Left ventricle myocardium inferior (tissue), 1 donor: ENCODE measurements at regions not wholly inside any gene's neighbourhood (a gene's known extent, or its start where the extent isn't known, plus 50 kb on each side); places are given as distances from the start of the nearest gene placed in this dataset.

Source experiments
- DNase-seq: peaks from one replicate; pipeline ENCODE4 v3.0.0-alpha.2; 2020
- H3K27ac ChIP-seq: fragments of 200-600 bp; replicated peaks from 2 replicates; pipeline ENCODE4 v1.8.0; 2021
- H3K27me3 ChIP-seq: fragments of 200-600 bp; 2 replicates; pipeline ENCODE4 v1.8.0; 2021; ENCODE audit warnings: low read depth
- H3K36me3 ChIP-seq: fragments of 200-600 bp; 2 replicates; pipeline ENCODE4 v1.8.0; 2021
- H3K4me1 ChIP-seq: fragments of 200-600 bp; 2 replicates; pipeline ENCODE4 v1.8.0; 2021
- H3K4me3 ChIP-seq: fragments of 200-600 bp; 2 replicates; pipeline ENCODE4 v1.8.0; 2021; ENCODE audit warnings: mild to moderate bottlenecking, moderate library complexity
- H3K9me3 ChIP-seq: fragments of 200-600 bp; replicated peaks from 2 replicates; pipeline ENCODE4 v1.8.0; 2021
- intact Hi-C: fragments of 100-400 bp; cut with micrococcal nuclease; formaldehyde crosslinking; loops from one replicate; pipeline ENCODE4 v1.11.0; 2022
- TF ChIP-seq, protein P1 (sequence below): fragments of 200-600 bp; IDR thresholded peaks from 2 replicates; pipeline ENCODE4 v1.8.0; 2021; ENCODE audit warnings: antibody characterized with exemption, mild to moderate bottlenecking, borderline replicate concordance
- donor health status: DM: no; HTN: yes; CAD: no; lungs with severe emphysema.

DNA sequence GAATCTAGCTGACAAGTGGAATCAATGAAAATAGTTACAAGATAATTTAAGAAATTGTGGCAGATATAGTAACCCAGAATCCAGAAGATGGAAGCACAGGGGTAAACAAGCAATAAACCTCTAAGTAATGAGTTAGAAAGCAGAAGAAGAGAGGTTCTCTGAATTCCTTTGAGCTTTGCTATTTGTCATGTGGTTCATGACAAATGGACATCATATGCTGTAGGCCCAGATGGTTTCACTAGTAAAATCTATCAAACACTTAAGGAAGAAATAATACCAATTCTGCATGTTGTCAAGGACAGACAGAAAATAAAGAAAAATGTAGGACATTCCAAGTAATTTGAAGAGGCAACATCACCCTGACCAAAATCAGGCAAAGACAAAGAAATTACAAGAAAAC, 480.8 kb upstream of the INTU start:
- TF ChIP-seq, protein P1, sequence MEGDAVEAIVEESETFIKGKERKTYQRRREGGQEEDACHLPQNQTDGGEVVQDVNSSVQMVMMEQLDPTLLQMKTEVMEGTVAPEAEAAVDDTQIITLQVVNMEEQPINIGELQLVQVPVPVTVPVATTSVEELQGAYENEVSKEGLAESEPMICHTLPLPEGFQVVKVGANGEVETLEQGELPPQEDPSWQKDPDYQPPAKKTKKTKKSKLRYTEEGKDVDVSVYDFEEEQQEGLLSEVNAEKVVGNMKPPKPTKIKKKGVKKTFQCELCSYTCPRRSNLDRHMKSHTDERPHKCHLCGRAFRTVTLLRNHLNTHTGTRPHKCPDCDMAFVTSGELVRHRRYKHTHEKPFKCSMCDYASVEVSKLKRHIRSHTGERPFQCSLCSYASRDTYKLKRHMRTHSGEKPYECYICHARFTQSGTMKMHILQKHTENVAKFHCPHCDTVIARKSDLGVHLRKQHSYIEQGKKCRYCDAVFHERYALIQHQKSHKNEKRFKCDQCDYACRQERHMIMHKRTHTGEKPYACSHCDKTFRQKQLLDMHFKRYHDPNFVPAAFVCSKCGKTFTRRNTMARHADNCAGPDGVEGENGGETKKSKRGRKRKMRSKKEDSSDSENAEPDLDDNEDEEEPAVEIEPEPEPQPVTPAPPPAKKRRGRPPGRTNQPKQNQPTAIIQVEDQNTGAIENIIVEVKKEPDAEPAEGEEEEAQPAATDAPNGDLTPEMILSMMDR: no peak
- peaks cover 10% of the 10 kb centered on the region for H3K9me3 ChIP-seq
- no peaks in the 10 kb centered on the region for H3K27me3 ChIP-seq

DNA sequence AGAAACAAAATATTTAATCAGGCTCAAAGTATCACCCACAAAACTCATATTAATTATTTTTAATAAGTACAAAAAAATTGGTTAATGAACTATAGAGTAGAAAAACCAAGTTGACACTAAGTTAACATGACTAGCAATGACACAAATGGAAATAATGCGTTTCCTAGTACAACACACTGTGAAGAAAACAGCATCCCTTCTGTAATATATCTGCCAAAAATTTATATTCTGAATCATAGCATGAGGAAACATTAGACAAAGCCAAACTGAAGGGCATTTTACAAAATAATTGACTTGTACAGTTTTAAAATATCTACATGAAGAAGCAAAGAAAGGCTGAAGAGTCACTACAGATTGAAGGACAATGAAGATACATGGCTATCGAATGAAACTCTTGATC, 477.6 kb upstream of the INTU start:
- Histone ChIP-seq H3K9me3 (peaks cover 10% of the 10 kb centered on the region), H3K27ac (no peak overlapping the region), H3K4me1 (no peaks in the 10 kb centered on the region), H3K36me3 (no peaks in the 10 kb centered on the region), H3K27me3 (no peaks in the 10 kb centered on the region), H3K4me3 (no peak overlapping the region)
- intact Hi-C loops: no loop called here
- no peak for DNase-seq
- TF ChIP-seq, protein P1: no peak

More for the DNA sequence above, 480.8 kb upstream of the INTU start:
- Histone ChIP-seq H3K36me3 (no peaks in the 10 kb centered on the region), H3K4me1 (no peaks in the 10 kb centered on the region), H3K27ac (no peak overlapping the region), H3K4me3 (no peak overlapping the region)
- intact Hi-C loops: no loop called here
- no peak for DNase-seq

DNA sequence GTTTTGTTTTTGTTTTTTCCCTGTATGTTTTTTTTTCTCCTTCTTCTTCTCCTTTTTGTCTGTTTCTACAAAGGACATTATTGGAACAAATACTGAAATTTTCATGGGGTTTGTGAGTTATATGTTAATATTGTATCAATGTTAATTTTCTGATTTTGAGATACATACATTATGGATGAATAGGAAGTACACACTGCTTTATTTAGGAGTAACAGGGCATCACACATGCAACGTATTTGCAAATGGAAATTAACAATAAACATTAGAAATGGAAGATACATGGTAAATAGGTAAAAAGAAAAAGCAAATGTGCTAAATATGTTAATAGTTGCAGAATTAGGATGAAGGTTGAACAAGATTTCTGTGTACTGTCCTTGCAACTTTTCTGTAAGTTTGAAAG, 477.2 kb upstream of the INTU start:
- H3K27ac ChIP-seq: no peak overlapping the region
- H3K36me3 ChIP-seq: no peaks in the 10 kb centered on the region
- TF ChIP-seq, protein P1: no peak
- no peak for DNase-seq
- intact Hi-C loops: no loop called here
- H3K4me3 ChIP-seq: no peak overlapping the region
- no peaks in the 10 kb centered on the region for H3K4me1 ChIP-seq
- H3K9me3 ChIP-seq: peaks cover 14% of the 10 kb centered on the region
- no peaks in the 10 kb centered on the region for H3K27me3 ChIP-seq

DNA sequence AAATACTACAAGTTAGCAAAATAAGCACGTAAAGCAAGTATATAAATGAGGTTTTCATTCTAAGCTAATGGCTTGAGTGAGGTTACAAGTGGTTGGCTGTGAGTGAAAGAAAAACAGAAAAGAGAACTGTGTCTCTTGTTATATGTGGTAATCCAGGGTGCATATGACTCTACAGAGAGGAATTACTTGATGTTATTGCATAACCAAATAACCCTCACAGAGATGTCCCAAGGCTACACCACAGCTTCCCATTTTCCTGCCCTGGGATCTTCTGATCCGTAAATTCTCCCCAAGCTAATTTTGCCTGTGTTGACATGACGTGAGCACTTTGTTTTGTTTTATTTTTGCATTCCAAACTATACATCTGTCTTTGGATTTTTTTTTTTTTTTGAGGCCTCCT, 470.0 kb upstream of the INTU start:
- Histone ChIP-seq H3K27me3 (no peaks in the 10 kb centered on the region), H3K4me1 (no peaks in the 10 kb centered on the region), H3K4me3 (no peak overlapping the region), H3K36me3 (no peaks in the 10 kb centered on the region), H3K27ac (no peak overlapping the region), H3K9me3 (peaks cover 8% of the 10 kb centered on the region)
- TF ChIP-seq, protein P1: no peak
- DNase-seq: no peak
- intact Hi-C loops: no loop called here

DNA sequence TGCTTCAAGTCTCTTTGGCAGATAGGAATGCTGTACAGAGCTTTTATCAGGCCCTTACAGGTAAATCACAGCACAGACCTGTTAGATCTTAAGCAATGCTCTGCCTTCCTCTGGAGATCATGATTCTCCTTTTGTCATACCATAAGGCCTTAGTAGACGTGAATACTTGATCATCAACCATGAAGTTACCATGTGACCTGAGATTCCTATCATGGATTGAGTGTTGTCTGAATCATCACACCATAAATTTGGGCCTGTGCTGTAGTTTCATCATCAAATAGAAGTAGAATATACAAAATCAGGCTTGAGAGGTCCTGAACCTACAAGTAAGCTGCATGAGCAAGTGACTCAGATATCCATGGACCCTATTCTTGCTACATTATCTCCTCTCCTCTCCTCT, 466.8 kb upstream of the INTU start:
- intact Hi-C loops: no loop called here

More for the DNA sequence above, 466.8 kb upstream of the INTU start:
- DNase-seq: no peak
- Histone ChIP-seq H3K9me3 (peaks cover under 1% of the 10 kb centered on the region), H3K27me3 (no peaks in the 10 kb centered on the region), H3K4me3 (no peak overlapping the region), H3K4me1 (no peaks in the 10 kb centered on the region), H3K36me3 (no peaks in the 10 kb centered on the region), H3K27ac (no peak overlapping the region)
- TF ChIP-seq, protein P1: no peak
